ENCODE measurements at regions not wholly inside any gene's neighbourhood (a gene's known extent, or its start where the extent isn't known, plus 50 kb on each side); places are given as distances from the start of the nearest gene placed in this dataset.

GRCh38 chr9:13778631-13779030 lies 499.1 kb upstream of the MPDZ start:
- no peaks in the 10 kb centered on the region for H3K9me3 ChIP-seq (ENCODE audit: low read length)
- H3K9ac ChIP-seq (ENCODE audit: low read length): no peak overlapping the region
- H3F3A ChIP-seq (ENCODE audit: insufficient read depth, low read length): no peaks in the 10 kb centered on the region
- H3K79me2 ChIP-seq (ENCODE audit: insufficient read depth, low read length): no peaks in the 10 kb centered on the region
- no peak overlapping the region for H3K27ac ChIP-seq (ENCODE audit: low read depth, low read length, poor library complexity, severe bottlenecking)
- no peaks in the 10 kb centered on the region for H3K9me2 ChIP-seq (ENCODE audit: low read depth, low read length)
- H3K4me3 ChIP-seq (ENCODE audit: low read depth, low read length, poor library complexity, severe bottlenecking): no peak overlapping the region
- no peak overlapping the region for H3K4me2 ChIP-seq (ENCODE audit: low read length)
- H3K4me1 ChIP-seq (ENCODE audit: insufficient read depth, low read length, severe bottlenecking): no peaks in the 10 kb centered on the region
- H3K27me3 ChIP-seq (ENCODE audit: insufficient read depth, low read length): no peaks in the 10 kb centered on the region
- no peaks in the 10 kb centered on the region for H3K36me3 ChIP-seq (ENCODE audit: insufficient read depth, low read length)
- TF ChIP-seq EZH2 (IDR thresholded peaks at IDR 0.05; ENCODE audit: borderline replicate concordance, low read length) (no peak), CTCF (IDR thresholded peaks at IDR 0.05; ENCODE audit: low read length) (no peak)
- H4K20me1 ChIP-seq (ENCODE audit: insufficient read depth, low read length): no peaks in the 10 kb centered on the region
- no peak overlapping the region for H2AFZ ChIP-seq (ENCODE audit: low read length)

GRCh38 chr9:13770956-13771355 lies 491.5 kb upstream of the MPDZ start:
- Histone ChIP-seq H3K4me3 (ENCODE audit: low read depth, low read length, poor library complexity, severe bottlenecking) (no peak overlapping the region), H3K36me3 (ENCODE audit: insufficient read depth, low read length) (no peaks in the 10 kb centered on the region), H3K4me1 (ENCODE audit: insufficient read depth, low read length, severe bottlenecking) (no peaks in the 10 kb centered on the region), H3K79me2 (ENCODE audit: insufficient read depth, low read length) (no peaks in the 10 kb centered on the region), H3K27me3 (ENCODE audit: insufficient read depth, low read length) (no peaks in the 10 kb centered on the region), H2AFZ (ENCODE audit: low read length) (no peak overlapping the region), H3K27ac (ENCODE audit: low read depth, low read length, poor library complexity, severe bottlenecking) (no peak overlapping the region), H3K9me2 (ENCODE audit: low read depth, low read length) (no peaks in the 10 kb centered on the region), H4K20me1 (ENCODE audit: insufficient read depth, low read length) (no peaks in the 10 kb centered on the region), H3K9me3 (ENCODE audit: low read length) (no peaks in the 10 kb centered on the region), H3K4me2 (ENCODE audit: low read length) (no peak overlapping the region), H3K9ac (ENCODE audit: low read length) (no peak overlapping the region), H3F3A (ENCODE audit: insufficient read depth, low read length) (no peaks in the 10 kb centered on the region)
- TF ChIP-seq CTCF (IDR thresholded peaks at IDR 0.05; ENCODE audit: low read length): no peak
- no peak for TF ChIP-seq EZH2 (IDR thresholded peaks at IDR 0.05; ENCODE audit: borderline replicate concordance, low read length)

- Histone ChIP-seq H3K4me2 (ENCODE audit: low read length) (no peak overlapping the region), H3K79me2 (ENCODE audit: insufficient read depth, low read length) (no peaks in the 10 kb centered on the region), H3K27ac (ENCODE audit: low read depth, low read length, poor library complexity, severe bottlenecking) (no peak overlapping the region), H3K9me2 (ENCODE audit: low read depth, low read length) (no peaks in the 10 kb centered on the region), H3K9me3 (ENCODE audit: low read length) (no peaks in the 10 kb centered on the region), H4K20me1 (ENCODE audit: insufficient read depth, low read length) (no peaks in the 10 kb centered on the region), H2AFZ (ENCODE audit: low read length) (no peak overlapping the region), H3K4me3 (ENCODE audit: low read depth, low read length, poor library complexity, severe bottlenecking) (no peak overlapping the region), H3K4me1 (ENCODE audit: insufficient read depth, low read length, severe bottlenecking) (no peaks in the 10 kb centered on the region), H3K36me3 (ENCODE audit: insufficient read depth, low read length) (no peaks in the 10 kb centered on the region), H3K9ac (ENCODE audit: low read length) (no peak overlapping the region), H3F3A (ENCODE audit: insufficient read depth, low read length) (no peaks in the 10 kb centered on the region), H3K27me3 (ENCODE audit: insufficient read depth, low read length) (no peaks in the 10 kb centered on the region)
- no peak for TF ChIP-seq CTCF (IDR thresholded peaks at IDR 0.05; ENCODE audit: low read length)
- no peak for TF ChIP-seq EZH2 (IDR thresholded peaks at IDR 0.05; ENCODE audit: borderline replicate concordance, low read length)
These were observed 490.1 kb upstream of the MPDZ start for GRCh38 chr9:13769641-13770040.
